Body of pancreas (tissue), 4 donors: ENCODE measurements at regions not wholly inside any gene's neighbourhood (a gene's known extent, or its start where the extent isn't known, plus 50 kb on each side); places are given as distances from the start of the nearest gene placed in this dataset.

ENCODE experiments used
- ATAC-seq: fragments of 150-250 bp; one replicate; pipeline ENCODE4 v1.9.1; 2016
- DNase-seq, 4 donors: peaks; one replicate each; pipeline ENCODE4 v3.0.0-alpha.2; 2019
- H3K27ac ChIP-seq, 4 donors: fragments of 200-600 bp; sonication (generic); 1 replicate in 3 of 4; 2 replicates in 1 of 4; pipeline versions ENCODE4 v1.5.1 to v1.6.1; 2016 to 2019; ENCODE audit warnings: mild to moderate bottlenecking in 1 of 4, mixed read lengths in 1 of 4, moderate library complexity in 1 of 4
- H3K27me3 ChIP-seq, 2 donors: fragments of 200-600 bp; sonication (generic); one replicate each; pipeline ENCODE4 v1.6.0; 2016; ENCODE audit warnings: mild to moderate bottlenecking in 1 of 2
- H3K36me3 ChIP-seq, 2 donors: fragments of 200-600 bp; sonication (generic); replicated peaks in 1 of 2; 2 replicates each; pipeline ENCODE4 v1.5.1; 2016; ENCODE audit warnings: low read depth in 2 of 2; ENCODE audit not compliant: insufficient read depth in 1 of 2
- H3K4me1 ChIP-seq: fragments of 200-600 bp; sonication (generic); one replicate; pipeline ENCODE4 v1.6.0; 2016
- H3K4me3 ChIP-seq, 2 donors: fragments of 200-600 bp; sonication (generic); 1 replicate in 1 of 2; 2 replicates in 1 of 2; pipeline ENCODE4 v1.5.1; 2016 to 2019
- H3K9me3 ChIP-seq, 3 donors: fragments of 200-600 bp; sonication (generic); 1 replicate in 2 of 3; 2 replicates in 1 of 3; pipeline ENCODE4 v1.5.1; 2016
- CTCF ChIP-seq, 7 experiments: fragments of 450-650 bp in 4 of 7; fragments of 200-600 bp in 3 of 7; sonication (generic) in 3 of 7; IDR thresholded peaks; one replicate each; pipeline ENCODE4 v1.5.1; 2016 to 2019; ENCODE audit warnings: antibody characterized with exemption in 7 of 7
- POLR2A ChIP-seq, 3 donors: fragments of 450-650 bp; IDR thresholded peaks; one replicate each; pipeline ENCODE4 v1.6.1; 2016; ENCODE audit warnings: antibody characterized with exemption in 3 of 3, mild to moderate bottlenecking in 2 of 3
- WGBS, 2 donors: methylation state at CpG; one replicate each; pipeline ENCODE4 v1.1.5; 2017; 5-methylcytosine and 5-hydroxymethylcytosine counted together
- intact Hi-C: fragments of 100-400 bp; cut with DNase I; formaldehyde crosslinking; loops from one replicate; pipeline ENCODE4 v1.15.1; 2023

GRCh38 chr13:26460648-26461047 lies 96.8 kb upstream of the WASF3 start:
- DNase-seq (peak; percentile 49 to 77 (median 61)), ATAC-seq (peak; percentile 45)
- no peak for TF ChIP-seq POLR2A (IDR thresholded peaks at IDR 0.05)
- TF ChIP-seq CTCF (IDR thresholded peaks at IDR 0.05): no peak
- Histone ChIP-seq H3K36me3 (no peaks in the 10 kb centered on the region), H3K4me3 (no peak overlapping the region), H3K9me3 (no peaks in the 10 kb centered on the region), H3K4me1 (peaks cover 15% of the 10 kb centered on the region), H3K27me3 (no peaks in the 10 kb centered on the region), H3K27ac (no peak overlapping the region)
- WGBS, 2 donors: 51 to 69% methylated on average over 5 to 6 of the region's 6 CpGs
- intact Hi-C loops: no loop called here

DNA sequence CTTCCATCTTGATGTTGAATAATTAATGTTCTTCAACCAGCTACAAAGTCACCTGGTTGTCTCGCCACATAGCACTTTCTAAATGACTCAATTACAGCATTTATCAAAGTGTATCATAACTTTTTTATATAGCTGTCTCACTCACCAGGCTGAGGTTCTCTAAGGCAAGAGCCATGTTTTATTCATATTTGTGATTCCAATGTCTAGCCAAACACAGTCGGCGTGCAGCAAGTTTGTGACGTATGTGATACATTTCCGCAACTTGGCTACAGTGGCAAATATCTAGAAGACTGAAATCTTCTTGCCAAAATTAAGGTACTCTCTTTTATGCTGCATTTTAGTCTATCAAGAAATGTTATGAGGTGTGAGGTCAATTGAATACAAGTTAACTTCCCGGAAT lies 94.2 kb upstream of the WASF3 start:
- DNase-seq: no peak
- TF ChIP-seq POLR2A (IDR thresholded peaks at IDR 0.05) (no peak), CTCF (IDR thresholded peaks at IDR 0.05) (no peak)
- Histone ChIP-seq H3K27ac (no peak overlapping the region), H3K9me3 (no peaks in the 10 kb centered on the region), H3K27me3 (no peaks in the 10 kb centered on the region), H3K36me3 (no peaks in the 10 kb centered on the region), H3K4me3 (no peak overlapping the region), H3K4me1 (no peaks in the 10 kb centered on the region)
- WGBS, 2 donors: 85% methylated on average over 6 of the region's 6 CpGs
- intact Hi-C loops: no loop called here
- ATAC-seq: no peak

- intact Hi-C loops: no loop called here
- no peak overlapping the region for H3K4me3 ChIP-seq
- no peaks in the 10 kb centered on the region for H3K9me3 ChIP-seq
- no peak for TF ChIP-seq POLR2A (IDR thresholded peaks at IDR 0.05)
- no peak for TF ChIP-seq CTCF (IDR thresholded peaks at IDR 0.05)
- WGBS, 2 donors: 68 to 69% methylated on average over 5 of the region's 5 CpGs
- DNase-seq: no peak
- no peak overlapping the region for H3K27ac ChIP-seq
- H3K4me1 ChIP-seq: no peaks in the 10 kb centered on the region
- no peak for ATAC-seq
- no peaks in the 10 kb centered on the region for H3K36me3 ChIP-seq
- H3K27me3 ChIP-seq: no peaks in the 10 kb centered on the region
These were observed 93.6 kb upstream of the WASF3 start for GRCh38 chr13:26463848-26464247.

- ATAC-seq (no peak), DNase-seq (no peak)
- Histone ChIP-seq H3K4me3 (no peak overlapping the region), H3K27ac (no peak overlapping the region), H3K36me3 (no peaks in the 10 kb centered on the region), H3K4me1 (no peaks in the 10 kb centered on the region), H3K27me3 (no peaks in the 10 kb centered on the region), H3K9me3 (no peaks in the 10 kb centered on the region)
- WGBS, 2 donors: 70 to 88% methylated on average over 9 to 12 of the region's 12 CpGs
- TF ChIP-seq POLR2A (IDR thresholded peaks at IDR 0.05) (no peak), CTCF (IDR thresholded peaks at IDR 0.05) (no peak)
- intact Hi-C loops: no loop called here
These were observed 92.0 kb upstream of the WASF3 start for GRCh38 chr13:26465514-26465913.

DNA sequence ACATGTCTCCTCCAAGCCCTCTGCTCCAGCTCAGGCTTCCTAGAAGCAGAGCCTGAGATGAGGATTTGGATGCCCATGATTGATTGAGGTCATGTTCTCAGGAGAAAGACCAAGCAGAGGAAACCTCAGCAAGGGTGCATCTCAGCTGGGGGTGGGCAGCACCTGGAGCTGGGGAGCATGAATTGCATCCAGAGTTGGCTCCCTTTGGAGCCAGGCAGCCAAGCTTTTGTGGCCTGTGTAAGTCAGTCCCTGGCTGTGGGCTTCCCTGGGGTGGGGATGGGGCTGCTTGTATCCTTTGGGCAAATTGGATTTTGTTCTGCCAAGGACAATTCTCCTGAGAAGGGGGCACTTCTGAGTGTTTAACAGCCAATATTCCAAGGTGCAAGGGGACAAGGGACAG lies 91.5 kb upstream of the WASF3 start:
- no peak for ATAC-seq

More for the DNA sequence above, 91.5 kb upstream of the WASF3 start:
- Histone ChIP-seq H3K4me3 (no peak overlapping the region), H3K9me3 (no peaks in the 10 kb centered on the region), H3K27me3 (no peaks in the 10 kb centered on the region), H3K4me1 (no peaks in the 10 kb centered on the region), H3K36me3 (no peaks in the 10 kb centered on the region), H3K27ac (no peak overlapping the region)
- intact Hi-C loops: no loop called here
- no peak for TF ChIP-seq CTCF (IDR thresholded peaks at IDR 0.05)
- no peak for TF ChIP-seq POLR2A (IDR thresholded peaks at IDR 0.05)
- no peak for DNase-seq
